DOHH2 (cell line): ENCODE measurements at regions not wholly inside any gene's neighbourhood (a gene's known extent, or its start where the extent isn't known, plus 50 kb on each side); places are given as distances from the start of the nearest gene placed in this dataset.

Experiments
- EZH2phosphoT487 ChIP-seq: fragments of 200-600 bp; sonication (generic); IDR thresholded peaks from 2 replicates; pipeline ENCODE4 v1.6.1; 2017; ENCODE audit warnings: borderline replicate concordance, mild to moderate bottlenecking, antibody characterized with exemption, low read length, moderate library complexity, mixed read lengths
- TF ChIP-seq, protein P1 (sequence below): fragments of 200-600 bp; sonication (generic); IDR thresholded peaks from one replicate; pipeline ENCODE4 v1.5.1; 2014; ENCODE audit warnings: antibody characterized with exemption, mild to moderate bottlenecking, low read depth, low read length; ENCODE audit not compliant: poor library complexity, severe bottlenecking

DNA sequence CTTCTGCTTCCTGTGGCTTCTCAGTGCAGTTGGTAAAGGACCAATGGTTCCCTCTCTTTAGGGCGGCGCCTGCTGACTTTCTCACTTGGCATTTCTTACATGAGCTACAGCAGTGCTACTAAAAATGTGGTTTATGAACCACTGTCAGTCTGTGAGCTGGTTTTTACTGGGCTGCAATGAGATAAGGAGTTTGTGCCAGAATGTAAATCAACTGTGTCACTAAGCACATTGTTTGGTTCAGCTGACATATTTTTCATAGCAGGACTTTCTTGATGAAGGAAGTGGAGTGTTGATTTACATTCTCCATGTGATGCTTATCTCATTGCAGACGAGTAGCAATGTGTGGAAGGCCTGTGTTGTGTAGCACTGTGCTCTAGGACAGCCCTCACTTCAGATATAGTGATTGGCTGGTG lies 463.3 kb downstream of the SOX6 start:
- TF ChIP-seq, protein P1, sequence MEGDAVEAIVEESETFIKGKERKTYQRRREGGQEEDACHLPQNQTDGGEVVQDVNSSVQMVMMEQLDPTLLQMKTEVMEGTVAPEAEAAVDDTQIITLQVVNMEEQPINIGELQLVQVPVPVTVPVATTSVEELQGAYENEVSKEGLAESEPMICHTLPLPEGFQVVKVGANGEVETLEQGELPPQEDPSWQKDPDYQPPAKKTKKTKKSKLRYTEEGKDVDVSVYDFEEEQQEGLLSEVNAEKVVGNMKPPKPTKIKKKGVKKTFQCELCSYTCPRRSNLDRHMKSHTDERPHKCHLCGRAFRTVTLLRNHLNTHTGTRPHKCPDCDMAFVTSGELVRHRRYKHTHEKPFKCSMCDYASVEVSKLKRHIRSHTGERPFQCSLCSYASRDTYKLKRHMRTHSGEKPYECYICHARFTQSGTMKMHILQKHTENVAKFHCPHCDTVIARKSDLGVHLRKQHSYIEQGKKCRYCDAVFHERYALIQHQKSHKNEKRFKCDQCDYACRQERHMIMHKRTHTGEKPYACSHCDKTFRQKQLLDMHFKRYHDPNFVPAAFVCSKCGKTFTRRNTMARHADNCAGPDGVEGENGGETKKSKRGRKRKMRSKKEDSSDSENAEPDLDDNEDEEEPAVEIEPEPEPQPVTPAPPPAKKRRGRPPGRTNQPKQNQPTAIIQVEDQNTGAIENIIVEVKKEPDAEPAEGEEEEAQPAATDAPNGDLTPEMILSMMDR: no peak
- TF ChIP-seq EZH2phosphoT487: no peak
